H9 (cell line): ENCODE measurements at regions not wholly inside any gene's neighbourhood (a gene's known extent, or its start where the extent isn't known, plus 50 kb on each side); places are given as distances from the start of the nearest gene placed in this dataset.

Source experiments
- DNase-seq: peaks from one replicate; pipeline ENCODE4 v3.0.0-alpha.2; 2017
- H2AFZ ChIP-seq: one replicate; pipeline ENCODE4 v1.6.1; 2013; ENCODE audit warnings: mild to moderate bottlenecking, low read length, control low read depth, moderate library complexity
- H2AK5ac ChIP-seq: 2 replicates; pipeline ENCODE4 v1.6.1; 2013; ENCODE audit warnings: low read length, control low read depth, mixed read lengths; ENCODE audit not compliant: insufficient read length
- H2BK120ac ChIP-seq: one replicate; pipeline ENCODE4 v1.6.1; 2013; ENCODE audit warnings: low read depth, mild to moderate bottlenecking, low read length, control low read depth, inconsistent platforms; ENCODE audit not compliant: poor library complexity, severe bottlenecking
- H2BK12ac ChIP-seq: 2 replicates; pipeline ENCODE4 v1.6.1; 2013; ENCODE audit warnings: low read length, control low read depth, mixed read lengths, low read depth; ENCODE audit not compliant: insufficient read length
- H2BK15ac ChIP-seq: 2 replicates; pipeline ENCODE4 v1.6.1; 2013; ENCODE audit warnings: low read depth, low read length, control low read depth
- H2BK20ac ChIP-seq: one replicate; pipeline ENCODE4 v1.6.1; 2013; ENCODE audit warnings: low read depth, mild to moderate bottlenecking, low read length, control low read depth, inconsistent platforms; ENCODE audit not compliant: poor library complexity, severe bottlenecking
- H2BK5ac ChIP-seq: 2 replicates; pipeline ENCODE4 v1.6.1; 2013; ENCODE audit warnings: low read length, control low read depth, mixed read lengths; ENCODE audit not compliant: insufficient read length
- H3K14ac ChIP-seq: 2 replicates; pipeline ENCODE4 v1.6.1; 2013; ENCODE audit warnings: low read length, control low read depth; ENCODE audit not compliant: insufficient read depth
- H3K18ac ChIP-seq: 2 replicates; pipeline ENCODE4 v1.6.1; 2013; ENCODE audit warnings: low read depth, mild to moderate bottlenecking, mixed read lengths, low read length, control low read depth; ENCODE audit not compliant: insufficient read length
- H3K23ac ChIP-seq: 2 replicates; pipeline ENCODE4 v1.6.1; 2013; ENCODE audit warnings: low read length, control low read depth, mixed read lengths, low read depth; ENCODE audit not compliant: insufficient read length
- H3K23me2 ChIP-seq: 2 replicates; pipeline ENCODE4 v1.6.1; 2013; ENCODE audit warnings: low read depth, mild to moderate bottlenecking, mixed read lengths, low read length, control low read depth; ENCODE audit not compliant: insufficient read length, poor library complexity, severe bottlenecking
- H3K27ac ChIP-seq: 2 replicates; pipeline ENCODE4 v1.5.1; 2013; ENCODE audit warnings: low read length, control low read depth, mixed read lengths, low read depth; ENCODE audit not compliant: insufficient read length
- H3K27me3 ChIP-seq: 2 replicates; pipeline ENCODE4 v1.6.1; 2013; ENCODE audit warnings: low read length, control low read depth, inconsistent platforms; ENCODE audit not compliant: insufficient read depth
- H3K4ac ChIP-seq: 2 replicates; pipeline ENCODE4 v1.6.1; 2013; ENCODE audit warnings: low read depth, mild to moderate bottlenecking, control low read depth, inconsistent platforms, low read length, moderate library complexity
- H3K4me1 ChIP-seq: 2 replicates; pipeline ENCODE4 v1.6.1; 2013; ENCODE audit warnings: low read length, control low read depth, inconsistent platforms; ENCODE audit not compliant: insufficient read depth
- H3K4me2 ChIP-seq: 2 replicates; pipeline ENCODE4 v1.6.1; 2013; ENCODE audit warnings: low read length, control low read depth, mixed read lengths; ENCODE audit not compliant: insufficient read length, insufficient read depth
- H3K56ac ChIP-seq: 2 replicates; pipeline ENCODE4 v1.6.1; 2013; ENCODE audit warnings: low read depth, mild to moderate bottlenecking, mixed read lengths, low read length, control low read depth; ENCODE audit not compliant: insufficient read length
- H3K79me1 ChIP-seq: 2 replicates; pipeline ENCODE4 v1.6.1; 2013; ENCODE audit warnings: low read depth, mild to moderate bottlenecking, moderate library complexity, low read length, control low read depth, inconsistent platforms; ENCODE audit not compliant: insufficient read depth, poor library complexity, severe bottlenecking
- H3K79me2 ChIP-seq: 2 replicates; pipeline ENCODE4 v1.6.1; 2013; ENCODE audit warnings: low read length, control low read depth, inconsistent platforms; ENCODE audit not compliant: insufficient read depth
- H3K9ac ChIP-seq: 2 replicates; pipeline ENCODE4 v1.6.1; 2013; ENCODE audit warnings: low read length, control low read depth, mixed read lengths; ENCODE audit not compliant: insufficient read length; ENCODE audit errors: extremely low read depth
- H3K9me3 ChIP-seq: one replicate; pipeline ENCODE4 v1.6.1; 2013; ENCODE audit warnings: low read depth, low read length, inconsistent platforms; ENCODE audit not compliant: control insufficient read depth
- H3T11ph ChIP-seq: one replicate; pipeline ENCODE4 v1.6.1; 2013; ENCODE audit warnings: mild to moderate bottlenecking, low read length, control low read depth, inconsistent platforms
- H4K20me1 ChIP-seq: one replicate; pipeline ENCODE4 v1.6.1; 2013; ENCODE audit not compliant: control insufficient read depth, insufficient read length, insufficient read depth
- H4K5ac ChIP-seq: 2 replicates; pipeline ENCODE4 v1.6.1; 2013; ENCODE audit warnings: low read depth, mild to moderate bottlenecking, mixed read lengths, low read length, control low read depth; ENCODE audit not compliant: insufficient read length
- H4K8ac ChIP-seq: replicated peaks from 2 replicates; pipeline ENCODE4 v1.6.1; 2013; ENCODE audit warnings: low read length, control low read depth, mixed read lengths, low read depth; ENCODE audit not compliant: insufficient read length
- H4K91ac ChIP-seq: 2 replicates; pipeline ENCODE4 v1.6.1; 2013; ENCODE audit warnings: low read depth, mild to moderate bottlenecking, moderate library complexity, mixed read lengths, low read length, control low read depth; ENCODE audit not compliant: insufficient read length
- H3K27ac Mint-ChIP-seq, 3 experiments: 2 replicates in 2 of 3; 3 replicates in 1 of 3; pipeline ENCODE4 v1.8.0; 2020 to 2021; ENCODE audit warnings: mixed read lengths in 3 of 3, mild to moderate bottlenecking in 1 of 3, moderate library complexity in 1 of 3
- H3K27me3 Mint-ChIP-seq: 2 replicates; pipeline ENCODE4 v1.8.0; 2021; ENCODE audit warnings: low read depth, mild to moderate bottlenecking, moderate library complexity, mixed read lengths
- H3K36me3 Mint-ChIP-seq, 3 experiments: 2 replicates in 2 of 3; 3 replicates in 1 of 3; pipeline ENCODE4 v1.8.0; 2020 to 2021; ENCODE audit warnings: low read depth in 3 of 3, mixed read lengths in 3 of 3; ENCODE audit not compliant: insufficient read depth in 1 of 3
- H3K4me1 Mint-ChIP-seq, 2 experiments: 2 replicates each; pipeline ENCODE4 v1.8.0; 2020; ENCODE audit warnings: mixed read lengths in 2 of 2
- H3K4me3 Mint-ChIP-seq, 2 experiments: 2 replicates in 1 of 2; 3 replicates in 1 of 2; pipeline ENCODE4 v1.8.0; 2020 to 2021; ENCODE audit warnings: mild to moderate bottlenecking in 2 of 2, mixed read lengths in 2 of 2, moderate library complexity in 1 of 2
- H3K9me3 Mint-ChIP-seq, 2 experiments: 2 replicates in 1 of 2; 3 replicates in 1 of 2; pipeline ENCODE4 v1.8.0; 2020; ENCODE audit warnings: mild to moderate bottlenecking in 2 of 2, mixed read lengths in 2 of 2, moderate library complexity in 1 of 2
- WGBS: extraction: QIAGEN DNeasy Blood & Tissue Kit; methylation state at CpG from one replicate; pipeline ENCODE4 v1.1.7; 2013; ENCODE audit warnings: missing lambda C conversion rate, low lambda C conversion rate, mixed read lengths; ENCODE audit not compliant: insufficient read length; ENCODE audit errors: extremely low coverage; 5-methylcytosine and 5-hydroxymethylcytosine counted together
- TF ChIP-seq, protein P1 (sequence below): fragments of 200-600 bp; sonication (generic); conservative IDR thresholded peaks from 3 replicates; pipeline ENCODE4 v1.8.0; 2021; ENCODE audit warnings: antibody characterized with exemption, mild to moderate bottlenecking

DNA sequence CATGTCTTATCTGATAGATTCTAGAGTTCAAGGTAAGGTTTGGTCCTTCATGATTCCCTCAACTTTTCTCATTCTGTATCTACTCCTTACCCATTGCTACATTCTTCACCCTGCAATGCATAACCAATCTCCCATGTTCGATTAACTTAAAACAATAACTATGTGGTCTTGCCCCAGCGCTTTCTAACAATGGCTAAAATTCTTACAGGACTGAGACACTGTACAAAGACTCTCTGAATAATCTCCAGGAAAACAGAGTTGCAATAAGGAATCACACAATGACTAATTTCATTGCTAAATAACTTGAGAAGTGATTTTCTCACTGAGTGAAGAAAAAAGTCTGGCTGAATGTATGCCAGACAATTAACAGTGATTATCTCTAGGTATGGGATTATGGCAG, 69.6 kb upstream of the FAM174B start:
- H2BK12ac ChIP-seq = no peak overlapping the region
- no peak overlapping the region for H2AFZ ChIP-seq
- H3K79me1 ChIP-seq = no peaks in the 10 kb centered on the region
- no peak overlapping the region for H2BK5ac ChIP-seq
- no CpG with 5 or more reads among the region's 2 CpGs for WGBS
- H3K4me1 Mint-ChIP-seq = peaks cover 8 to 18% of the 10 kb centered on the region in 2 experiments; a peak in 3 of 4 replicates
- no peak overlapping the region for H3K14ac ChIP-seq
- no peaks in the 10 kb centered on the region for H3K23me2 ChIP-seq
- no peak overlapping the region for H4K5ac ChIP-seq
- H3K9me3 ChIP-seq = no peaks in the 10 kb centered on the region
- peaks cover 0 to 11% (median 4%) of the 10 kb centered on the region in 3 experiments; a peak in 3 of 7 replicates for H3K36me3 Mint-ChIP-seq
- no peak overlapping the region for H3K18ac ChIP-seq
- H3K27me3 ChIP-seq = no peaks in the 10 kb centered on the region
- no peak overlapping the region for H3K27ac Mint-ChIP-seq
- no peak overlapping the region for H3K9ac ChIP-seq
- no peak for DNase-seq
- H3T11ph ChIP-seq = no peak overlapping the region
- H2AK5ac ChIP-seq = no peak overlapping the region
- H2BK15ac ChIP-seq = no peak overlapping the region
- H3K9me3 Mint-ChIP-seq = peaks cover 2 to 5% of the 10 kb centered on the region in 2 experiments; a peak in 3 of 5 replicates
- TF ChIP-seq, protein P1, sequence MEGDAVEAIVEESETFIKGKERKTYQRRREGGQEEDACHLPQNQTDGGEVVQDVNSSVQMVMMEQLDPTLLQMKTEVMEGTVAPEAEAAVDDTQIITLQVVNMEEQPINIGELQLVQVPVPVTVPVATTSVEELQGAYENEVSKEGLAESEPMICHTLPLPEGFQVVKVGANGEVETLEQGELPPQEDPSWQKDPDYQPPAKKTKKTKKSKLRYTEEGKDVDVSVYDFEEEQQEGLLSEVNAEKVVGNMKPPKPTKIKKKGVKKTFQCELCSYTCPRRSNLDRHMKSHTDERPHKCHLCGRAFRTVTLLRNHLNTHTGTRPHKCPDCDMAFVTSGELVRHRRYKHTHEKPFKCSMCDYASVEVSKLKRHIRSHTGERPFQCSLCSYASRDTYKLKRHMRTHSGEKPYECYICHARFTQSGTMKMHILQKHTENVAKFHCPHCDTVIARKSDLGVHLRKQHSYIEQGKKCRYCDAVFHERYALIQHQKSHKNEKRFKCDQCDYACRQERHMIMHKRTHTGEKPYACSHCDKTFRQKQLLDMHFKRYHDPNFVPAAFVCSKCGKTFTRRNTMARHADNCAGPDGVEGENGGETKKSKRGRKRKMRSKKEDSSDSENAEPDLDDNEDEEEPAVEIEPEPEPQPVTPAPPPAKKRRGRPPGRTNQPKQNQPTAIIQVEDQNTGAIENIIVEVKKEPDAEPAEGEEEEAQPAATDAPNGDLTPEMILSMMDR = no peak
- H3K56ac ChIP-seq = no peak overlapping the region
- H3K4me3 Mint-ChIP-seq = no peak overlapping the region
- no peak overlapping the region for H2BK120ac ChIP-seq
- no peaks in the 10 kb centered on the region for H3K4me1 ChIP-seq
- no peaks in the 10 kb centered on the region for H3K27me3 Mint-ChIP-seq
- no peak overlapping the region for H3K4ac ChIP-seq
- H4K20me1 ChIP-seq = no peaks in the 10 kb centered on the region
- H2BK20ac ChIP-seq = no peak overlapping the region
- H3K79me2 ChIP-seq = no peaks in the 10 kb centered on the region
- H4K91ac ChIP-seq = no peak overlapping the region
- no peak overlapping the region for H3K23ac ChIP-seq
- no peak overlapping the region for H3K27ac ChIP-seq
- H3K4me2 ChIP-seq = no peak overlapping the region
- H4K8ac ChIP-seq = no peak overlapping the region
